WTC11 (cell line): ENCODE measurements at regions not wholly inside any gene's neighbourhood (a gene's known extent, or its start where the extent isn't known, plus 50 kb on each side); places are given as distances from the start of the nearest gene placed in this dataset.

Source experiments
- ATAC-seq: fragments of 200-7000 bp; cut with Tn5 transposase; 2 replicates; pipeline ENCODE4 v1.10.0; 2021; ENCODE audit warnings: mild to moderate bottlenecking, moderate library complexity
- CTCF ChIA-PET: fragments of 300-600 bp; sonication (Branson Sonifier 250); formaldehyde crosslinking; loops from one replicate; lab custom pipeline; 2021; ENCODE audit warnings: antibody characterized with exemption; lab: Charles Lee
- POLR2A ChIA-PET: fragments of 350-600 bp; sonication (Branson Sonifier 250); formaldehyde crosslinking; loops from one replicate; lab custom pipeline; 2021; ENCODE audit warnings: antibody characterized with exemption; lab: Charles Lee
- DNase-seq: peaks from one replicate; pipeline ENCODE4 v3.0.0; 2021; ENCODE audit warnings: low spot score
- H3K27ac Mint-ChIP-seq: 2 replicates; pipeline ENCODE4 v1.8.0; 2021; ENCODE audit warnings: mixed read lengths
- H3K27me3 Mint-ChIP-seq: 2 replicates; pipeline ENCODE4 v1.8.0; 2021; ENCODE audit warnings: low read depth, mild to moderate bottlenecking, moderate library complexity, mixed read lengths
- H3K36me3 Mint-ChIP-seq: 2 replicates; pipeline ENCODE4 v1.8.0; 2021; ENCODE audit warnings: mixed read lengths
- H3K4me1 Mint-ChIP-seq: 2 replicates; pipeline ENCODE4 v1.8.0; 2022; ENCODE audit warnings: mixed read lengths
- H3K4me3 Mint-ChIP-seq: 2 replicates; pipeline ENCODE4 v1.8.0; 2021; ENCODE audit warnings: mild to moderate bottlenecking, moderate library complexity, mixed read lengths
- H3K9me3 Mint-ChIP-seq: 2 replicates; pipeline ENCODE4 v1.8.0; 2021; ENCODE audit warnings: mixed read lengths
- ATF2 ChIP-seq: sonication (generic); formaldehyde crosslinking; IDR thresholded peaks from 2 replicates; pipeline ENCODE4 v1.8.1; 2022; ENCODE audit warnings: low read depth, missing genetic modification reagents, borderline replicate concordance
- CBFB ChIP-seq: sonication (generic); formaldehyde crosslinking; IDR thresholded peaks from 2 replicates; pipeline ENCODE4 v1.8.1; 2022; ENCODE audit warnings: mild to moderate bottlenecking, low read depth, missing genetic modification reagents
- CDX4 ChIP-seq: fragments of 250-450 bp; sonication (Bioruptor Pico); IDR thresholded peaks from 2 replicates; pipeline ENCODE4 v1.9.0; 2021; ENCODE audit warnings: moderate library complexity, mild to moderate bottlenecking, inconsistent platforms, borderline replicate concordance
- ERG ChIP-seq: fragments of 250-450 bp; sonication (Bioruptor Pico); IDR thresholded peaks from 2 replicates; pipeline ENCODE4 v1.8.0; 2021; ENCODE audit warnings: mild to moderate bottlenecking
- FOXJ3 ChIP-seq: sonication (generic); formaldehyde crosslinking; IDR thresholded peaks from 2 replicates; pipeline ENCODE4 v1.9.0; 2021; ENCODE audit warnings: missing genetic modification reagents, mild to moderate bottlenecking, borderline replicate concordance
- HMGA2 ChIP-seq: fragments of 250-450 bp; sonication (Bioruptor Pico); IDR thresholded peaks from 2 replicates; pipeline ENCODE4 v1.4.0; 2021; ENCODE audit warnings: mild to moderate bottlenecking, moderate library complexity
- KAT7 ChIP-seq: sonication (generic); formaldehyde crosslinking; IDR thresholded peaks from 2 replicates; pipeline ENCODE4 v1.8.1; 2023; ENCODE audit warnings: missing genetic modification reagents, mild to moderate bottlenecking, borderline replicate concordance
- NR3C1 ChIP-seq: sonication (generic); formaldehyde crosslinking; conservative IDR thresholded peaks from 2 replicates; pipeline ENCODE4 v1.8.1; 2023; ENCODE audit warnings: low read depth, mild to moderate bottlenecking, missing genetic modification reagents
- PREB ChIP-seq: sonication (generic); formaldehyde crosslinking; IDR thresholded peaks from 2 replicates; pipeline ENCODE4 v1.8.1; 2022; ENCODE audit warnings: mild to moderate bottlenecking, missing genetic modification reagents, moderate library complexity, borderline replicate concordance
- RELA ChIP-seq: sonication (generic); formaldehyde crosslinking; IDR thresholded peaks from 2 replicates; pipeline ENCODE4 v1.8.1; 2022; ENCODE audit warnings: missing genetic modification reagents, mild to moderate bottlenecking, borderline replicate concordance
- RORB ChIP-seq: fragments of 250-450 bp; sonication (Bioruptor Pico); IDR thresholded peaks from 2 replicates; pipeline ENCODE4 v1.9.0; 2021; ENCODE audit warnings: mild to moderate bottlenecking
- SMAD4 ChIP-seq: sonication (generic); formaldehyde crosslinking; IDR thresholded peaks from 2 replicates; pipeline ENCODE4 v1.8.0; 2022; ENCODE audit warnings: mild to moderate bottlenecking, missing genetic modification reagents
- TCF7 ChIP-seq: sonication (generic); formaldehyde crosslinking; IDR thresholded peaks from 2 replicates; pipeline ENCODE4 v1.8.0; 2022; ENCODE audit warnings: mild to moderate bottlenecking, low read depth, missing genetic modification reagents, moderate library complexity
- USF1 ChIP-seq: sonication (generic); formaldehyde crosslinking; IDR thresholded peaks from 2 replicates; pipeline ENCODE4 v1.8.0; 2022; ENCODE audit warnings: mild to moderate bottlenecking, missing genetic modification reagents
- ZBTB43 ChIP-seq: sonication (generic); formaldehyde crosslinking; IDR thresholded peaks from 2 replicates; pipeline ENCODE4 v1.8.1; 2023; ENCODE audit warnings: mild to moderate bottlenecking, missing genetic modification reagents
- ZNF396 ChIP-seq: fragments of 250-450 bp; sonication (Bioruptor Pico); IDR thresholded peaks from 2 replicates; pipeline ENCODE4 v1.8.0; 2021; ENCODE audit warnings: mild to moderate bottlenecking, moderate library complexity, borderline replicate concordance
- ZNF425 ChIP-seq: fragments of 250-450 bp; sonication (Bioruptor Pico); conservative IDR thresholded peaks from 2 replicates; pipeline ENCODE4 v1.9.0; 2021; ENCODE audit warnings: mild to moderate bottlenecking
- ZNF512 ChIP-seq: sonication (generic); formaldehyde crosslinking; IDR thresholded peaks from 2 replicates; pipeline ENCODE4 v1.8.1; 2022; ENCODE audit warnings: missing genetic modification reagents, borderline replicate concordance
- ZNF671 ChIP-seq: fragments of 250-450 bp; sonication (Bioruptor Pico); IDR thresholded peaks from 2 replicates; pipeline ENCODE4 v1.8.0; 2021; ENCODE audit warnings: mild to moderate bottlenecking

GRCh38 chr10:5299950-5300349 lies 64.8 kb upstream of the UCN3 start:
- peaks cover 3% of the 10 kb centered on the region; the same call in 1 of the 2 replicates for H3K36me3 Mint-ChIP-seq
- no peak for ATAC-seq
- H3K4me1 Mint-ChIP-seq = peaks cover 8% of the 10 kb centered on the region
- H3K4me3 Mint-ChIP-seq = no peak overlapping the region
- H3K27me3 Mint-ChIP-seq = no peaks in the 10 kb centered on the region
- POLR2A ChIA-PET = no interaction called here
- TF ChIP-seq ZNF512 (CRISPR knock-in tag) = no peak
- no peak for TF ChIP-seq NR3C1 (CRISPR knock-in tag)
- TF ChIP-seq ZNF425 = no peak
- CTCF ChIA-PET = no interaction called here
- no peak for DNase-seq
- H3K27ac Mint-ChIP-seq = no peak overlapping the region
- peaks cover 25% of the 10 kb centered on the region for H3K9me3 Mint-ChIP-seq

GRCh38 chr10:5303504-5303903 lies 61.3 kb upstream of the UCN3 start:
- no peak overlapping the region for H3K27ac Mint-ChIP-seq
- H3K4me3 Mint-ChIP-seq = no peak overlapping the region
- H3K4me1 Mint-ChIP-seq = no peaks in the 10 kb centered on the region
- TF ChIP-seq ZNF671 (no peak), PREB (CRISPR knock-in tag) (no peak), CDX4 (CRISPR knock-in tag) (no peak), USF1 (no peak), RORB (CRISPR knock-in tag) (no peak), KAT7 (CRISPR knock-in tag) (no peak)
- TF ChIP-seq, all 79 proteins: peak for 0
- DNase-seq (no peak), ATAC-seq (no peak)
- H3K36me3 Mint-ChIP-seq = peaks cover 3% of the 10 kb centered on the region; the same call in 1 of the 2 replicates
- ChIA-PET POLR2A (no interaction called here), CTCF (no interaction called here)
- H3K27me3 Mint-ChIP-seq = no peaks in the 10 kb centered on the region; the same call in 1 of the 2 replicates
- peaks cover 47% of the 10 kb centered on the region for H3K9me3 Mint-ChIP-seq

- Mint-ChIP-seq H3K4me1 (no peaks in the 10 kb centered on the region), H3K9me3 (peaks cover 43% of the 10 kb centered on the region), H3K27me3 (no peaks in the 10 kb centered on the region; the same call in 1 of the 2 replicates), H3K4me3 (no peak overlapping the region), H3K27ac (no peak overlapping the region), H3K36me3 (peaks cover 3% of the 10 kb centered on the region; the same call in 1 of the 2 replicates)
- ChIA-PET POLR2A (no interaction called here), CTCF (interaction anchor here (1.7 kb wide), 1 partner anchor 490 kb away, joined by 4 read pairs; no protein-coding TSS in a partner anchor)
- no peak for DNase-seq
- no peak for ATAC-seq
- TF ChIP-seq FOXJ3 (CRISPR knock-in tag) (no peak), CBFB (CRISPR knock-in tag) (no peak), RELA (CRISPR knock-in tag) (no peak), TCF7 (CRISPR knock-in tag) (no peak), ATF2 (CRISPR knock-in tag) (no peak), ZBTB43 (CRISPR knock-in tag) (no peak), USF1 (no peak), NR3C1 (CRISPR knock-in tag) (no peak), ZNF396 (CRISPR knock-in tag) (no peak), KAT7 (CRISPR knock-in tag) (no peak), HMGA2 (CRISPR knock-in tag) (no peak), SMAD4 (no peak), ERG (CRISPR knock-in tag) (no peak)
These were observed 59.4 kb upstream of the UCN3 start for GRCh38 chr10:5305374-5305773.
